ENCODE measurements at regions not wholly inside any gene's neighbourhood (a gene's known extent, or its start where the extent isn't known, plus 50 kb on each side); places are given as distances from the start of the nearest gene placed in this dataset.

- TF ChIP-seq CTCF (conservative IDR thresholded peaks at IDR 0.05; ENCODE audit: low read depth, low read length) (no peak), RAD21 (IDR thresholded peaks at IDR 0.05; ENCODE audit: low read length) (no peak), MAZ (IDR thresholded peaks at IDR 0.05; ENCODE audit: borderline replicate concordance, low read depth, low read length) (no peak), POLR2A (IDR thresholded peaks at IDR 0.05; ENCODE audit: low read depth, low read length) (no peak), ELK1 (IDR thresholded peaks at IDR 0.05; ENCODE audit: borderline replicate concordance, low read depth, low read length) (no peak), SMC3 (IDR thresholded peaks at IDR 0.05; ENCODE audit: low read depth, low read length) (no peak), RFX5 (IDR thresholded peaks at IDR 0.05; ENCODE audit: low read depth, low read length) (no peak)
Measured at GRCh38 chr4:177673985-177674489, 231.8 kb upstream of the AGA start.

Measured in IMR-90 (cell line).